Lower leg skin (tissue), 4 donors: ENCODE measurements at regions not wholly inside any gene's neighbourhood (a gene's known extent, or its start where the extent isn't known, plus 50 kb on each side); places are given as distances from the start of the nearest gene placed in this dataset.

Source experiments
- DNase-seq, 2 donors: peaks; one replicate each; pipeline ENCODE4 v3.0.0-alpha.2; 2019; ENCODE audit warnings: low spot score in 2 of 2
- H3K4me3 ChIP-seq: fragments of 200-600 bp; sonication (generic); 2 replicates; pipeline ENCODE4 v1.5.1; 2017; ENCODE audit warnings: mild to moderate bottlenecking, low read depth; ENCODE audit not compliant: poor library complexity, severe bottlenecking
- CTCF ChIP-seq, 3 donors: fragments of 450-650 bp; IDR thresholded peaks; one replicate each; pipeline ENCODE4 v1.5.1; 2016; ENCODE audit warnings: antibody characterized with exemption in 3 of 3, mild to moderate bottlenecking in 3 of 3, moderate library complexity in 2 of 3
- POLR2A ChIP-seq, 2 donors: fragments of 450-650 bp; IDR thresholded peaks; one replicate each; pipeline ENCODE4 v1.6.1; 2016 to 2017; ENCODE audit warnings: antibody characterized with exemption in 2 of 2, mild to moderate bottlenecking in 1 of 2, moderate library complexity in 1 of 2
- WGBS, 2 donors: methylation state at CpG; one replicate each; pipeline ENCODE4 v1.1.5; 2018; 5-methylcytosine and 5-hydroxymethylcytosine counted together
- intact Hi-C: fragments of 100-400 bp; cut with DNase I; formaldehyde crosslinking; loops from one replicate; pipeline ENCODE4 v1.15.0; 2023; ENCODE audit warnings: low total_unique reads

GRCh38 chr1:82052563-82052962 lies 251.8 kb downstream of the ADGRL2 start:
- intact Hi-C loops = no loop called here
- no peak for DNase-seq
- WGBS, 2 donors = 76% methylated on average over 1 of the region's 1 CpG
- H3K4me3 ChIP-seq = no peak overlapping the region
- no peak for TF ChIP-seq POLR2A (IDR thresholded peaks at IDR 0.05)
- no peak for TF ChIP-seq CTCF (IDR thresholded peaks at IDR 0.05)

- H3K4me3 ChIP-seq = no peak overlapping the region
- no peak for DNase-seq
- no peak for TF ChIP-seq POLR2A (IDR thresholded peaks at IDR 0.05)
- TF ChIP-seq CTCF (IDR thresholded peaks at IDR 0.05) = no peak
- intact Hi-C loops = no loop called here
- 91 to 95% methylated on average over 8 of the region's 8 CpGs for WGBS, 2 donors
These were observed 247.9 kb downstream of the ADGRL2 start for GRCh38 chr1:82048596-82048995.

- intact Hi-C loops = no loop called here
- TF ChIP-seq CTCF (IDR thresholded peaks at IDR 0.05) (no peak), POLR2A (IDR thresholded peaks at IDR 0.05) (no peak)
- H3K4me3 ChIP-seq = no peak overlapping the region
- DNase-seq = no peak
These were observed 244.5 kb downstream of the ADGRL2 start for GRCh38 chr1:82045221-82045620.

GRCh38 chr1:82044536-82044935 lies 243.8 kb downstream of the ADGRL2 start:
- no peak overlapping the region for H3K4me3 ChIP-seq
- no peak for TF ChIP-seq POLR2A (IDR thresholded peaks at IDR 0.05)
- no peak for TF ChIP-seq CTCF (IDR thresholded peaks at IDR 0.05)
- intact Hi-C loops = no loop called here
- no peak for DNase-seq

GRCh38 chr1:82044111-82044510 lies 243.4 kb downstream of the ADGRL2 start:
- H3K4me3 ChIP-seq = no peak overlapping the region
- 79 to 83% methylated on average over 3 of the region's 3 CpGs for WGBS, 2 donors
- intact Hi-C loops = no loop called here
- TF ChIP-seq CTCF (IDR thresholded peaks at IDR 0.05) = no peak
- TF ChIP-seq POLR2A (IDR thresholded peaks at IDR 0.05) = no peak
- no peak for DNase-seq

- TF ChIP-seq POLR2A (IDR thresholded peaks at IDR 0.05) = no peak
- TF ChIP-seq CTCF (IDR thresholded peaks at IDR 0.05) = no peak
- 61 to 63% methylated on average over 4 of the region's 4 CpGs for WGBS, 2 donors
- intact Hi-C loops = no loop called here
- DNase-seq = no peak
- no peak overlapping the region for H3K4me3 ChIP-seq
These were observed 241.7 kb downstream of the ADGRL2 start for GRCh38 chr1:82042306-82043060.
